H9 (cell line): ENCODE measurements at regions not wholly inside any gene's neighbourhood (a gene's known extent, or its start where the extent isn't known, plus 50 kb on each side); places are given as distances from the start of the nearest gene placed in this dataset.

Source experiments
- DNase-seq: peaks from one replicate; pipeline ENCODE4 v3.0.0-alpha.2; 2017
- H2AFZ ChIP-seq: one replicate; pipeline ENCODE4 v1.6.1; 2013; ENCODE audit warnings: mild to moderate bottlenecking, low read length, control low read depth, moderate library complexity
- H2AK5ac ChIP-seq: 2 replicates; pipeline ENCODE4 v1.6.1; 2013; ENCODE audit warnings: low read length, control low read depth, mixed read lengths; ENCODE audit not compliant: insufficient read length
- H2BK120ac ChIP-seq: one replicate; pipeline ENCODE4 v1.6.1; 2013; ENCODE audit warnings: low read depth, mild to moderate bottlenecking, low read length, control low read depth, inconsistent platforms; ENCODE audit not compliant: poor library complexity, severe bottlenecking
- H2BK12ac ChIP-seq: 2 replicates; pipeline ENCODE4 v1.6.1; 2013; ENCODE audit warnings: low read length, control low read depth, mixed read lengths, low read depth; ENCODE audit not compliant: insufficient read length
- H2BK15ac ChIP-seq: 2 replicates; pipeline ENCODE4 v1.6.1; 2013; ENCODE audit warnings: low read depth, low read length, control low read depth
- H2BK20ac ChIP-seq: one replicate; pipeline ENCODE4 v1.6.1; 2013; ENCODE audit warnings: low read depth, mild to moderate bottlenecking, low read length, control low read depth, inconsistent platforms; ENCODE audit not compliant: poor library complexity, severe bottlenecking
- H2BK5ac ChIP-seq: 2 replicates; pipeline ENCODE4 v1.6.1; 2013; ENCODE audit warnings: low read length, control low read depth, mixed read lengths; ENCODE audit not compliant: insufficient read length
- H3K14ac ChIP-seq: 2 replicates; pipeline ENCODE4 v1.6.1; 2013; ENCODE audit warnings: low read length, control low read depth; ENCODE audit not compliant: insufficient read depth
- H3K18ac ChIP-seq: 2 replicates; pipeline ENCODE4 v1.6.1; 2013; ENCODE audit warnings: low read depth, mild to moderate bottlenecking, mixed read lengths, low read length, control low read depth; ENCODE audit not compliant: insufficient read length
- H3K23ac ChIP-seq: 2 replicates; pipeline ENCODE4 v1.6.1; 2013; ENCODE audit warnings: low read length, control low read depth, mixed read lengths, low read depth; ENCODE audit not compliant: insufficient read length
- H3K23me2 ChIP-seq: 2 replicates; pipeline ENCODE4 v1.6.1; 2013; ENCODE audit warnings: low read depth, mild to moderate bottlenecking, mixed read lengths, low read length, control low read depth; ENCODE audit not compliant: insufficient read length, poor library complexity, severe bottlenecking
- H3K27ac ChIP-seq: 2 replicates; pipeline ENCODE4 v1.5.1; 2013; ENCODE audit warnings: low read length, control low read depth, mixed read lengths, low read depth; ENCODE audit not compliant: insufficient read length
- H3K27me3 ChIP-seq: 2 replicates; pipeline ENCODE4 v1.6.1; 2013; ENCODE audit warnings: low read length, control low read depth, inconsistent platforms; ENCODE audit not compliant: insufficient read depth
- H3K4ac ChIP-seq: 2 replicates; pipeline ENCODE4 v1.6.1; 2013; ENCODE audit warnings: low read depth, mild to moderate bottlenecking, control low read depth, inconsistent platforms, low read length, moderate library complexity
- H3K4me1 ChIP-seq: 2 replicates; pipeline ENCODE4 v1.6.1; 2013; ENCODE audit warnings: low read length, control low read depth, inconsistent platforms; ENCODE audit not compliant: insufficient read depth
- H3K4me2 ChIP-seq: 2 replicates; pipeline ENCODE4 v1.6.1; 2013; ENCODE audit warnings: low read length, control low read depth, mixed read lengths; ENCODE audit not compliant: insufficient read length, insufficient read depth
- H3K56ac ChIP-seq: 2 replicates; pipeline ENCODE4 v1.6.1; 2013; ENCODE audit warnings: low read depth, mild to moderate bottlenecking, mixed read lengths, low read length, control low read depth; ENCODE audit not compliant: insufficient read length
- H3K79me1 ChIP-seq: 2 replicates; pipeline ENCODE4 v1.6.1; 2013; ENCODE audit warnings: low read depth, mild to moderate bottlenecking, moderate library complexity, low read length, control low read depth, inconsistent platforms; ENCODE audit not compliant: insufficient read depth, poor library complexity, severe bottlenecking
- H3K79me2 ChIP-seq: 2 replicates; pipeline ENCODE4 v1.6.1; 2013; ENCODE audit warnings: low read length, control low read depth, inconsistent platforms; ENCODE audit not compliant: insufficient read depth
- H3K9ac ChIP-seq: 2 replicates; pipeline ENCODE4 v1.6.1; 2013; ENCODE audit warnings: low read length, control low read depth, mixed read lengths; ENCODE audit not compliant: insufficient read length; ENCODE audit errors: extremely low read depth
- H3K9me3 ChIP-seq: one replicate; pipeline ENCODE4 v1.6.1; 2013; ENCODE audit warnings: low read depth, low read length, inconsistent platforms; ENCODE audit not compliant: control insufficient read depth
- H3T11ph ChIP-seq: one replicate; pipeline ENCODE4 v1.6.1; 2013; ENCODE audit warnings: mild to moderate bottlenecking, low read length, control low read depth, inconsistent platforms
- H4K20me1 ChIP-seq: one replicate; pipeline ENCODE4 v1.6.1; 2013; ENCODE audit not compliant: control insufficient read depth, insufficient read length, insufficient read depth
- H4K5ac ChIP-seq: 2 replicates; pipeline ENCODE4 v1.6.1; 2013; ENCODE audit warnings: low read depth, mild to moderate bottlenecking, mixed read lengths, low read length, control low read depth; ENCODE audit not compliant: insufficient read length
- H4K8ac ChIP-seq: replicated peaks from 2 replicates; pipeline ENCODE4 v1.6.1; 2013; ENCODE audit warnings: low read length, control low read depth, mixed read lengths, low read depth; ENCODE audit not compliant: insufficient read length
- H4K91ac ChIP-seq: 2 replicates; pipeline ENCODE4 v1.6.1; 2013; ENCODE audit warnings: low read depth, mild to moderate bottlenecking, moderate library complexity, mixed read lengths, low read length, control low read depth; ENCODE audit not compliant: insufficient read length
- H3K27ac Mint-ChIP-seq, 3 experiments: 2 replicates in 2 of 3; 3 replicates in 1 of 3; pipeline ENCODE4 v1.8.0; 2020 to 2021; ENCODE audit warnings: mixed read lengths in 3 of 3, mild to moderate bottlenecking in 1 of 3, moderate library complexity in 1 of 3
- H3K27me3 Mint-ChIP-seq: 2 replicates; pipeline ENCODE4 v1.8.0; 2021; ENCODE audit warnings: low read depth, mild to moderate bottlenecking, moderate library complexity, mixed read lengths
- H3K36me3 Mint-ChIP-seq, 3 experiments: 2 replicates in 2 of 3; 3 replicates in 1 of 3; pipeline ENCODE4 v1.8.0; 2020 to 2021; ENCODE audit warnings: low read depth in 3 of 3, mixed read lengths in 3 of 3; ENCODE audit not compliant: insufficient read depth in 1 of 3
- H3K4me1 Mint-ChIP-seq, 2 experiments: 2 replicates each; pipeline ENCODE4 v1.8.0; 2020; ENCODE audit warnings: mixed read lengths in 2 of 2
- H3K4me3 Mint-ChIP-seq, 2 experiments: 2 replicates in 1 of 2; 3 replicates in 1 of 2; pipeline ENCODE4 v1.8.0; 2020 to 2021; ENCODE audit warnings: mild to moderate bottlenecking in 2 of 2, mixed read lengths in 2 of 2, moderate library complexity in 1 of 2
- H3K9me3 Mint-ChIP-seq, 2 experiments: 2 replicates in 1 of 2; 3 replicates in 1 of 2; pipeline ENCODE4 v1.8.0; 2020; ENCODE audit warnings: mild to moderate bottlenecking in 2 of 2, mixed read lengths in 2 of 2, moderate library complexity in 1 of 2
- WGBS: extraction: QIAGEN DNeasy Blood & Tissue Kit; methylation state at CpG from one replicate; pipeline ENCODE4 v1.1.7; 2013; ENCODE audit warnings: missing lambda C conversion rate, low lambda C conversion rate, mixed read lengths; ENCODE audit not compliant: insufficient read length; ENCODE audit errors: extremely low coverage; 5-methylcytosine and 5-hydroxymethylcytosine counted together
- TF ChIP-seq, protein P1 (sequence below): fragments of 200-600 bp; sonication (generic); conservative IDR thresholded peaks from 3 replicates; pipeline ENCODE4 v1.8.0; 2021; ENCODE audit warnings: antibody characterized with exemption, mild to moderate bottlenecking

DNA sequence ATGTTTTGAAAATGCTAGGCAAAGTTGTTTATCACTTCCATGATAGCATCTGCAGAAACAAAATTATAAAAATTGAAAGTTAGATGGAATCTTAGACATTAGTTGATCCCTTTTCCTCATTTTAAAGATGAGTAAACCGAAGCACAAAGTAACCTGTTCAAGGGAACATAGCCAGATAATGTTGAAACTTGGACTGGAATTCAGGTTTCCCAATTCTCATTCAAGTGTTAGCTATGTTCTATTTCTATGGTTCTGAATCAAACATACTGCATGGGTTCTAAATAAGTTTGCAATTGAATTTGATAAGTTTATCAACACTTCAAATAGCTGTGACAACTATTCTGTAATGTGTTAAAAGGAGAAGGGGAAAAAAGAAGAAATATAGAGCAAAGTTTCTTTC, 122.4 kb upstream of the SOX5 start:
- no peak overlapping the region for H4K91ac ChIP-seq
- no CpG with 5 or more reads among the region's 1 CpG for WGBS

More for the DNA sequence above, 122.4 kb upstream of the SOX5 start:
- Histone ChIP-seq H2BK20ac (no peak overlapping the region), H2AFZ (no peak overlapping the region), H3K27me3 (no peaks in the 10 kb centered on the region), H3K9me3 (no peaks in the 10 kb centered on the region), H2BK15ac (no peak overlapping the region), H3K23me2 (no peaks in the 10 kb centered on the region), H4K20me1 (no peaks in the 10 kb centered on the region), H2AK5ac (no peak overlapping the region), H3K4me1 (no peaks in the 10 kb centered on the region; the same call in 1 of the 2 replicates), H3K4ac (no peak overlapping the region), H3K4me2 (no peak overlapping the region), H3K79me1 (no peaks in the 10 kb centered on the region), H2BK5ac (no peak overlapping the region), H3K27ac (no peak overlapping the region), H3K56ac (no peak overlapping the region), H3K9ac (no peak overlapping the region), H3K18ac (no peak overlapping the region), H3K14ac (no peak overlapping the region), H4K5ac (no peak overlapping the region), H3K79me2 (no peaks in the 10 kb centered on the region), H2BK120ac (no peak overlapping the region), H3K23ac (no peak overlapping the region), H3T11ph (no peak overlapping the region), H4K8ac (no peak overlapping the region), H2BK12ac (no peak overlapping the region)
- no peak overlapping the region for H3K27ac Mint-ChIP-seq
- H3K27me3 Mint-ChIP-seq = no peaks in the 10 kb centered on the region
- H3K4me3 Mint-ChIP-seq = no peak overlapping the region
- DNase-seq = no peak
- no peaks in the 10 kb centered on the region; a peak in 1 of 7 replicates for H3K36me3 Mint-ChIP-seq
- TF ChIP-seq, protein P1, sequence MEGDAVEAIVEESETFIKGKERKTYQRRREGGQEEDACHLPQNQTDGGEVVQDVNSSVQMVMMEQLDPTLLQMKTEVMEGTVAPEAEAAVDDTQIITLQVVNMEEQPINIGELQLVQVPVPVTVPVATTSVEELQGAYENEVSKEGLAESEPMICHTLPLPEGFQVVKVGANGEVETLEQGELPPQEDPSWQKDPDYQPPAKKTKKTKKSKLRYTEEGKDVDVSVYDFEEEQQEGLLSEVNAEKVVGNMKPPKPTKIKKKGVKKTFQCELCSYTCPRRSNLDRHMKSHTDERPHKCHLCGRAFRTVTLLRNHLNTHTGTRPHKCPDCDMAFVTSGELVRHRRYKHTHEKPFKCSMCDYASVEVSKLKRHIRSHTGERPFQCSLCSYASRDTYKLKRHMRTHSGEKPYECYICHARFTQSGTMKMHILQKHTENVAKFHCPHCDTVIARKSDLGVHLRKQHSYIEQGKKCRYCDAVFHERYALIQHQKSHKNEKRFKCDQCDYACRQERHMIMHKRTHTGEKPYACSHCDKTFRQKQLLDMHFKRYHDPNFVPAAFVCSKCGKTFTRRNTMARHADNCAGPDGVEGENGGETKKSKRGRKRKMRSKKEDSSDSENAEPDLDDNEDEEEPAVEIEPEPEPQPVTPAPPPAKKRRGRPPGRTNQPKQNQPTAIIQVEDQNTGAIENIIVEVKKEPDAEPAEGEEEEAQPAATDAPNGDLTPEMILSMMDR = no peak
- no peaks in the 10 kb centered on the region for H3K9me3 Mint-ChIP-seq
- peaks cover 11 to 17% of the 10 kb centered on the region in 2 experiments for H3K4me1 Mint-ChIP-seq
